NCI-H1436 treated with DMSO at 0.1 percent for 48 hours (cell line): ENCODE measurements at regions not wholly inside any gene's neighbourhood (a gene's known extent, or its start where the extent isn't known, plus 50 kb on each side); places are given as distances from the start of the nearest gene placed in this dataset.

ENCODE experiments used
- DNase-seq: peaks from one replicate; lab custom pipeline; 2025; lab: John Stamatoyannopoulos, UW

- no peak for DNase-seq
Observed at GRCh38 chr6:74091136-74091793, 395.3 kb downstream of the CD109 start.

GRCh38 chr6:74087899-74088298 is 391.9 kb downstream of the CD109 start:
- DNase-seq = no peak

GRCh38 chr6:74075896-74076295 is 379.9 kb downstream of the CD109 start:
- DNase-seq = no peak

GRCh38 chr6:74075323-74075722 is 379.3 kb downstream of the CD109 start:
- no peak for DNase-seq

- no peak for DNase-seq
Observed at GRCh38 chr6:74074645-74075044, 378.6 kb downstream of the CD109 start.

- DNase-seq = no peak
Observed at GRCh38 chr6:74073999-74074398, 378.0 kb downstream of the CD109 start.

GRCh38 chr6:74073429-74073828 is 377.4 kb downstream of the CD109 start:
- no peak for DNase-seq

- no peak for DNase-seq
Observed at GRCh38 chr6:74071214-74071613, 375.2 kb downstream of the CD109 start.

- no peak for DNase-seq
Observed at GRCh38 chr6:74070711-74071110, 374.7 kb downstream of the CD109 start.

GRCh38 chr6:74070091-74070490 is 374.1 kb downstream of the CD109 start:
- DNase-seq = no peak

- no peak for DNase-seq
Observed at GRCh38 chr6:74069089-74069581, 373.1 kb downstream of the CD109 start.

GRCh38 chr6:74066168-74066871 is 370.3 kb downstream of the CD109 start:
- no peak for DNase-seq

GRCh38 chr6:74065705-74066104 is 369.7 kb downstream of the CD109 start:
- no peak for DNase-seq

GRCh38 chr6:74063391-74063790 is 367.4 kb downstream of the CD109 start:
- DNase-seq = no peak

- DNase-seq = no peak
Observed at GRCh38 chr6:74061201-74061600, 365.2 kb downstream of the CD109 start.

- DNase-seq = no peak
Observed at GRCh38 chr6:74060354-74060753, 364.4 kb downstream of the CD109 start.

GRCh38 chr6:74058606-74059005 is 362.6 kb downstream of the CD109 start:
- DNase-seq = no peak

GRCh38 chr6:74057326-74057725 is 361.3 kb downstream of the CD109 start:
- DNase-seq = no peak

GRCh38 chr6:74054190-74054589 is 358.2 kb downstream of the CD109 start:
- DNase-seq = no peak

GRCh38 chr6:74050921-74051320 is 354.9 kb downstream of the CD109 start:
- no peak for DNase-seq

- no peak for DNase-seq
Observed at GRCh38 chr6:74048387-74048786, 352.4 kb downstream of the CD109 start.

- no peak for DNase-seq
Observed at GRCh38 chr6:74044417-74045096, 348.6 kb downstream of the CD109 start.

GRCh38 chr6:74041420-74041819 is 345.4 kb downstream of the CD109 start:
- no peak for DNase-seq
